H9 (cell line): ENCODE measurements at regions not wholly inside any gene's neighbourhood (a gene's known extent, or its start where the extent isn't known, plus 50 kb on each side); places are given as distances from the start of the nearest gene placed in this dataset.

Experiments
- DNase-seq: peaks from one replicate; pipeline ENCODE4 v3.0.0-alpha.2; 2017
- H2AFZ ChIP-seq: one replicate; pipeline ENCODE4 v1.6.1; 2013; ENCODE audit warnings: mild to moderate bottlenecking, low read length, control low read depth, moderate library complexity
- H2AK5ac ChIP-seq: 2 replicates; pipeline ENCODE4 v1.6.1; 2013; ENCODE audit warnings: low read length, control low read depth, mixed read lengths; ENCODE audit not compliant: insufficient read length
- H2BK120ac ChIP-seq: one replicate; pipeline ENCODE4 v1.6.1; 2013; ENCODE audit warnings: low read depth, mild to moderate bottlenecking, low read length, control low read depth, inconsistent platforms; ENCODE audit not compliant: poor library complexity, severe bottlenecking
- H2BK12ac ChIP-seq: 2 replicates; pipeline ENCODE4 v1.6.1; 2013; ENCODE audit warnings: low read length, control low read depth, mixed read lengths, low read depth; ENCODE audit not compliant: insufficient read length
- H2BK15ac ChIP-seq: 2 replicates; pipeline ENCODE4 v1.6.1; 2013; ENCODE audit warnings: low read depth, low read length, control low read depth
- H2BK20ac ChIP-seq: one replicate; pipeline ENCODE4 v1.6.1; 2013; ENCODE audit warnings: low read depth, mild to moderate bottlenecking, low read length, control low read depth, inconsistent platforms; ENCODE audit not compliant: poor library complexity, severe bottlenecking
- H2BK5ac ChIP-seq: 2 replicates; pipeline ENCODE4 v1.6.1; 2013; ENCODE audit warnings: low read length, control low read depth, mixed read lengths; ENCODE audit not compliant: insufficient read length
- H3K14ac ChIP-seq: 2 replicates; pipeline ENCODE4 v1.6.1; 2013; ENCODE audit warnings: low read length, control low read depth; ENCODE audit not compliant: insufficient read depth
- H3K18ac ChIP-seq: 2 replicates; pipeline ENCODE4 v1.6.1; 2013; ENCODE audit warnings: low read depth, mild to moderate bottlenecking, mixed read lengths, low read length, control low read depth; ENCODE audit not compliant: insufficient read length
- H3K23ac ChIP-seq: 2 replicates; pipeline ENCODE4 v1.6.1; 2013; ENCODE audit warnings: low read length, control low read depth, mixed read lengths, low read depth; ENCODE audit not compliant: insufficient read length
- H3K23me2 ChIP-seq: 2 replicates; pipeline ENCODE4 v1.6.1; 2013; ENCODE audit warnings: low read depth, mild to moderate bottlenecking, mixed read lengths, low read length, control low read depth; ENCODE audit not compliant: insufficient read length, poor library complexity, severe bottlenecking
- H3K27ac ChIP-seq: 2 replicates; pipeline ENCODE4 v1.5.1; 2013; ENCODE audit warnings: low read length, control low read depth, mixed read lengths, low read depth; ENCODE audit not compliant: insufficient read length
- H3K27me3 ChIP-seq: 2 replicates; pipeline ENCODE4 v1.6.1; 2013; ENCODE audit warnings: low read length, control low read depth, inconsistent platforms; ENCODE audit not compliant: insufficient read depth
- H3K4ac ChIP-seq: 2 replicates; pipeline ENCODE4 v1.6.1; 2013; ENCODE audit warnings: low read depth, mild to moderate bottlenecking, control low read depth, inconsistent platforms, low read length, moderate library complexity
- H3K4me1 ChIP-seq: 2 replicates; pipeline ENCODE4 v1.6.1; 2013; ENCODE audit warnings: low read length, control low read depth, inconsistent platforms; ENCODE audit not compliant: insufficient read depth
- H3K4me2 ChIP-seq: 2 replicates; pipeline ENCODE4 v1.6.1; 2013; ENCODE audit warnings: low read length, control low read depth, mixed read lengths; ENCODE audit not compliant: insufficient read length, insufficient read depth
- H3K56ac ChIP-seq: 2 replicates; pipeline ENCODE4 v1.6.1; 2013; ENCODE audit warnings: low read depth, mild to moderate bottlenecking, mixed read lengths, low read length, control low read depth; ENCODE audit not compliant: insufficient read length
- H3K79me1 ChIP-seq: 2 replicates; pipeline ENCODE4 v1.6.1; 2013; ENCODE audit warnings: low read depth, mild to moderate bottlenecking, moderate library complexity, low read length, control low read depth, inconsistent platforms; ENCODE audit not compliant: insufficient read depth, poor library complexity, severe bottlenecking
- H3K79me2 ChIP-seq: 2 replicates; pipeline ENCODE4 v1.6.1; 2013; ENCODE audit warnings: low read length, control low read depth, inconsistent platforms; ENCODE audit not compliant: insufficient read depth
- H3K9ac ChIP-seq: 2 replicates; pipeline ENCODE4 v1.6.1; 2013; ENCODE audit warnings: low read length, control low read depth, mixed read lengths; ENCODE audit not compliant: insufficient read length; ENCODE audit errors: extremely low read depth
- H3K9me3 ChIP-seq: one replicate; pipeline ENCODE4 v1.6.1; 2013; ENCODE audit warnings: low read depth, low read length, inconsistent platforms; ENCODE audit not compliant: control insufficient read depth
- H3T11ph ChIP-seq: one replicate; pipeline ENCODE4 v1.6.1; 2013; ENCODE audit warnings: mild to moderate bottlenecking, low read length, control low read depth, inconsistent platforms
- H4K20me1 ChIP-seq: one replicate; pipeline ENCODE4 v1.6.1; 2013; ENCODE audit not compliant: control insufficient read depth, insufficient read length, insufficient read depth
- H4K5ac ChIP-seq: 2 replicates; pipeline ENCODE4 v1.6.1; 2013; ENCODE audit warnings: low read depth, mild to moderate bottlenecking, mixed read lengths, low read length, control low read depth; ENCODE audit not compliant: insufficient read length
- H4K8ac ChIP-seq: replicated peaks from 2 replicates; pipeline ENCODE4 v1.6.1; 2013; ENCODE audit warnings: low read length, control low read depth, mixed read lengths, low read depth; ENCODE audit not compliant: insufficient read length
- H4K91ac ChIP-seq: 2 replicates; pipeline ENCODE4 v1.6.1; 2013; ENCODE audit warnings: low read depth, mild to moderate bottlenecking, moderate library complexity, mixed read lengths, low read length, control low read depth; ENCODE audit not compliant: insufficient read length
- H3K27ac Mint-ChIP-seq, 3 experiments: 2 replicates in 2 of 3; 3 replicates in 1 of 3; pipeline ENCODE4 v1.8.0; 2020 to 2021; ENCODE audit warnings: mixed read lengths in 3 of 3, mild to moderate bottlenecking in 1 of 3, moderate library complexity in 1 of 3
- H3K27me3 Mint-ChIP-seq: 2 replicates; pipeline ENCODE4 v1.8.0; 2021; ENCODE audit warnings: low read depth, mild to moderate bottlenecking, moderate library complexity, mixed read lengths
- H3K36me3 Mint-ChIP-seq, 3 experiments: 2 replicates in 2 of 3; 3 replicates in 1 of 3; pipeline ENCODE4 v1.8.0; 2020 to 2021; ENCODE audit warnings: low read depth in 3 of 3, mixed read lengths in 3 of 3; ENCODE audit not compliant: insufficient read depth in 1 of 3
- H3K4me1 Mint-ChIP-seq, 2 experiments: 2 replicates each; pipeline ENCODE4 v1.8.0; 2020; ENCODE audit warnings: mixed read lengths in 2 of 2
- H3K4me3 Mint-ChIP-seq, 2 experiments: 2 replicates in 1 of 2; 3 replicates in 1 of 2; pipeline ENCODE4 v1.8.0; 2020 to 2021; ENCODE audit warnings: mild to moderate bottlenecking in 2 of 2, mixed read lengths in 2 of 2, moderate library complexity in 1 of 2
- H3K9me3 Mint-ChIP-seq, 2 experiments: 2 replicates in 1 of 2; 3 replicates in 1 of 2; pipeline ENCODE4 v1.8.0; 2020; ENCODE audit warnings: mild to moderate bottlenecking in 2 of 2, mixed read lengths in 2 of 2, moderate library complexity in 1 of 2
- CTCF ChIP-seq: fragments of 200-600 bp; sonication (generic); conservative IDR thresholded peaks from 3 replicates; pipeline ENCODE4 v1.8.0; 2021; ENCODE audit warnings: antibody characterized with exemption, mild to moderate bottlenecking
- WGBS: extraction: QIAGEN DNeasy Blood & Tissue Kit; methylation state at CpG from one replicate; pipeline ENCODE4 v1.1.7; 2013; ENCODE audit warnings: missing lambda C conversion rate, low lambda C conversion rate, mixed read lengths; ENCODE audit not compliant: insufficient read length; ENCODE audit errors: extremely low coverage; 5-methylcytosine and 5-hydroxymethylcytosine counted together

- H3K4ac ChIP-seq, result no peak overlapping the region
- H2BK120ac ChIP-seq, result no peak overlapping the region
- no peak overlapping the region for H2BK20ac ChIP-seq
- H2BK5ac ChIP-seq, result no peak overlapping the region
- no peak overlapping the region for H3K56ac ChIP-seq
- H3K23ac ChIP-seq, result no peak overlapping the region
- no peaks in the 10 kb centered on the region for H3K27me3 ChIP-seq
- H3K4me1 Mint-ChIP-seq, result peaks cover 24 to 29% of the 10 kb centered on the region in 2 experiments
- H3K9me3 ChIP-seq, result no peaks in the 10 kb centered on the region
- H2AK5ac ChIP-seq, result no peak overlapping the region
- no peak overlapping the region for H4K8ac ChIP-seq
- H2AFZ ChIP-seq, result no peak overlapping the region
- no peaks in the 10 kb centered on the region; a peak in 1 of 5 replicates for H3K9me3 Mint-ChIP-seq
- peaks cover 9% of the 10 kb centered on the region; the same call in 1 of the 2 replicates for H3K4me1 ChIP-seq
- no peaks in the 10 kb centered on the region for H3K23me2 ChIP-seq
- H3K14ac ChIP-seq, result no peak overlapping the region
- no CpG with 5 or more reads among the region's 4 CpGs for WGBS
- no peak overlapping the region for H3K9ac ChIP-seq
- no peak overlapping the region for H3T11ph ChIP-seq
- peaks cover 23% of the 10 kb centered on the region for H3K27me3 Mint-ChIP-seq
- H3K18ac ChIP-seq, result no peak overlapping the region
- TF ChIP-seq CTCF, result no peak
- no peaks in the 10 kb centered on the region for H4K20me1 ChIP-seq
- no peak overlapping the region for H3K4me3 Mint-ChIP-seq
- H2BK12ac ChIP-seq, result no peak overlapping the region
- H3K79me1 ChIP-seq, result no peaks in the 10 kb centered on the region
- no peak overlapping the region for H4K91ac ChIP-seq
- no peaks in the 10 kb centered on the region for H3K79me2 ChIP-seq
- no peak for DNase-seq
- no peak overlapping the region for H3K27ac ChIP-seq
- no peak overlapping the region for H3K4me2 ChIP-seq
- no peak overlapping the region for H2BK15ac ChIP-seq
- no peak overlapping the region for H4K5ac ChIP-seq
- H3K27ac Mint-ChIP-seq, result no peak overlapping the region
- H3K36me3 Mint-ChIP-seq, result no peaks in the 10 kb centered on the region
Observed at GRCh38 chr17:73791121-73791520, 146.9 kb upstream of the SDK2 start.
